ENCODE measurements at regions not wholly inside any gene's neighbourhood (a gene's known extent, or its start where the extent isn't known, plus 50 kb on each side); places are given as distances from the start of the nearest gene placed in this dataset.

GRCh38 chr13:30031488-30031887 lies 181.1 kb upstream of the UBL3 start:
- no peak for DNase-seq (ENCODE audit: low spot score)

GRCh38 chr13:30030141-30030750 lies 179.8 kb upstream of the UBL3 start:
- no peak for DNase-seq (ENCODE audit: low spot score)

DNA sequence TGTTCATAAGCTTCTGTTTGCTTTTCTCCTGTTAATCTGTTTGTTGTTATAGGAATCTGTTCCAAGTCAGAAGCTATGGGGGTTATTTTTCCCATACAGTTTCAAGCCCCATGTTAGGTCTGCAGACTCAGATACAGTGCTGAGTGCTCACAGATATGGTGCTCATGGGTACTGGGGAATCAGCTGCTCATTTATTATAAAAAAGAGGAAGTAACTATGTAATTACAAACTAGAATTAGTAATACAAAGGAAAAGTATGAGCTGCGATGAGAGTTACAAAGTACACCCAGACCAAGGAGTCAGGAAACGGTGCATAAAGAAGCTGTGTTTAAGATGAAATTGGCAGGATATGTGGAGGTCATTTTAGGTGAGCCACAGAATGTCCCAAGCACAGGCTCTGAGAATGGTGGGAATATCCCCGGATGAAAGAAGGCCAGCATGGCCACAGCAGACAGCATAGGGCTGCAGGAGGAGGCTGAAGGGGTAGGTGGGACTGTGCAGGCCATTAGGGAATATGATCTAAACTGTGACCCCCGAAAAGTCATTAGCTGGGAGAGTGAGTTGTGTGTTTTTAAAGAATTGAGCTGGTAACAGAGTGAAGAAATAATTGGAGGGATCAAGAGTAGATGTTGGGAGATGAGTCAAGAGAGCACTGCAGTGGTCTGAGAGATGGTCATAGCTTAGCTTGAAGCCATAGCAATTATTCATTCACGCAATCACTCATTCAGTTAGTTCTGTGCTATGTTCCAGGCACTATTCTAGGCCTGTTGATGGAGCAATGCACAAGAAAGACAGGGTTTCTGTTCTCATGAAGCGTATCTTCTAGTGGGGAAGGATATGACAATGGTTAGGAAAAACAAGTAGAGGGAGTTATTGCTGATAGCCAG lies 177.4 kb upstream of the UBL3 start:
- DNase-seq (ENCODE audit: low spot score) = no peak

DNA sequence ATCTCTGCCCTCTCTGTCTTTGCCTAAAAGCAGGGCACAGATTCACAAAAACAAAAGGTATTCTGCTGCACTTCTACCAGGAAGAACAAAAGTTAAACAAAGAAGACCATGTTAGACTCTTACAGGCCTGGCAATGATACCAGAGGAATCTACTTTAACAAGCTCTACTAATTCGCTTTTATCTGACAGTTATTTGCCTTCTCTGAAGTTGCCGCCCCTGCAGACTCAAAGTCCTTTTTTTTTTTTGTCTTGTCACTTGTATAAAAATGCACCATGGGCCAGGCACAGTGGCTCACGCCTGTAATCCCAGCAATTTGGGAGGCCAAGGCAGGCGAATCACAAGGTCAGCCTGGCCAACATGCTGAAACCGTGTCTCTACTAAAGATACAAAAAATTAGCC lies 176.5 kb upstream of the UBL3 start:
- no peak for DNase-seq (ENCODE audit: low spot score)

DNA sequence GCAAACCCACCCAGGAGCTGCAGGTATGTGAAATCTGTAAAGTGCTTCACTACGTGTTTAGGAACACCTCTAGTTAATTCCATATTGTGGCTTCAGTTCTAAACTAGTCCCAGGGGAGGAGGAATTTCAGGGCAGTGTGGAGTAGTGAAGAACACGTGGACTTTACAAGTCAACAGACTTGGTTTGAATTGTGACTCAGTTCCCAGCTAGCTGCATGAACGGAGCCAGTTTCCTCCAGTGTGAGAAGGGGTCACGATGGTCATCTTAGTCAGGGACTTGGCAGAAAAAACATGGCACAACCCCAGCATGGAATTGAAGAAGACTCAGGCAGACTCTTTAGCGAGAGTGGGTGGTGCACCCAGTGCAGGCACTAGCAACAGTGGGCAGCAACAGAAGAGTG lies 175.7 kb upstream of the UBL3 start:
- no peak for DNase-seq (ENCODE audit: low spot score)

- DNase-seq (ENCODE audit: low spot score) = no peak
These were observed 174.9 kb upstream of the UBL3 start for GRCh38 chr13:30025351-30025750.

DNA sequence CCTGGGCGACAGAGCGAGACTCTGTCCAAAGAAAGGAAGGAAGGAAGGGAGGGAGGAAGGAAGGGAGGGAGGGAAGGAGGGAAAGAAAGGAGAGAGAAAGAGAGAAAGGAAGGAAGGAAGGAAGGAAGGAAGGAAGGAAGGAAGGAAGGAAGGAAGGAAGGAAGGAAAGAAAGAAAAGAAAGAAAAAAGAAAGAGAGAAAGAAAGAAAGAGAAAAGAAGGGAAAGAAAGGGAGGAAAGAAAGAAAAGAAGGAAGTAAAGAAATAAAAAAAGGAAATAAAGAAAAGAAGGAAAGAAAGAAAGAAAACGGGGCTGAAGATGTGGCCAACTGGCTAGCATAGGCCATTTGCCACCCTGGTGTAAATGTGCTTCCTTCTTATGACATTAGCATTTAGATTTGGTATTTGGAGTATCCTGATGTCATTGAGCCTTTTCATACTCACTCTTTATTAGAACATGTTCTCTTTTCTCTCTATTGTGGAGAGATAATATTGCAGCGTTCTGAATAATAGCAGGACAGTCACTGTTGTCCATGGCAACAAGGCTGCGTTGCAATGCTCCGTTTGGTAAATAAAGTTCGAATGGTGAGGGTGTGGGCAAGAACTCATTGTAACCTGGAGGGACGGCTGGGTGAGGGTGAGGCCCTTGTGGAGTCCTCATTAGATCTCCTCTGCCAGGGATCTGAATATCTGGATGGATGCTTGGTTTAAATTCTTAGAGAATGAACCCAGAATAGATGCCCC lies 173.9 kb upstream of the UBL3 start:
- no peak for DNase-seq (ENCODE audit: low spot score)

- no peak for DNase-seq (ENCODE audit: low spot score)
These were observed 172.9 kb upstream of the UBL3 start for GRCh38 chr13:30023196-30023895.

GRCh38 chr13:30022796-30023195 lies 172.4 kb upstream of the UBL3 start:
- DNase-seq (ENCODE audit: low spot score) = peak; percentile 58

DNA sequence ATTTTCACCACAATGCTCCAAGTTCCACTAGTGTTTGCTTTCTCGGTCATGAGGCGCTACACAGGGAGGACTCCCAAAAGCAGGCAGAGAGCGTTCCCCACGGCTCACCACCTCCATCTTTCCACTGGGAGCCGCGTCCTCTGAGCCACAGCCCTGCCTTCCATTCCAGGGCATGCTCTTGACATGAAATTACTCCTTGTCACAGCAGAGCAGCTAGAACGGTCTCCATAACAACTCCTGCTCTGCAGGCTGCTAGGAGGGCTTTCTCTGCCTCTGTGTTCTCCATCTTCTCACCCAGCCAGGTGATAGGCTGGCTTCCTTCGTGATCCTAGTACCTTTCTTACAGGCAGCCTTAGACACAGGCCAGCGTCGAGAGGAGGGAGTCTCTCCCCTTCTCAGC lies 171.8 kb upstream of the UBL3 start:
- DNase-seq (ENCODE audit: low spot score) = no peak

DNA sequence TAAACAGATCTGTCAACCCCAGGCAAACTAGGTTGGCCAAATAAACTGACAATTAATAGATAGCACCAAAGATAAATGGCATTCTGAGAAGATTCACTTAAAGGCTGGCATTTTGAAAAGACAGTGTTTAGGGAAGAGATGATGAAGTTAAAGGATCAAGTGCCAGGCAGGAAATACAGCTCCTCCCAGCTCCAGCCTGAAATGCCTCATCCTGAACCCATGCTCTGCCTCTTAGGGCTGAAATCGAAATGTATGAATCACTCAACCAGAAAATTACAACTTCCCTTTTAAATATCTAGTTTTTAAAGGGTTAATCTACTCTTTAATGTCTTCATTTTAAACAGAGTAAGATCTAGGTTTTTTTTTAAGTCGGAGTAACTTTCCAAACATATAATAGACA lies 171.2 kb upstream of the UBL3 start:
- DNase-seq (ENCODE audit: low spot score) = no peak

- no peak for DNase-seq (ENCODE audit: low spot score)
These were observed 170.4 kb upstream of the UBL3 start for GRCh38 chr13:30020726-30021312.

DNA sequence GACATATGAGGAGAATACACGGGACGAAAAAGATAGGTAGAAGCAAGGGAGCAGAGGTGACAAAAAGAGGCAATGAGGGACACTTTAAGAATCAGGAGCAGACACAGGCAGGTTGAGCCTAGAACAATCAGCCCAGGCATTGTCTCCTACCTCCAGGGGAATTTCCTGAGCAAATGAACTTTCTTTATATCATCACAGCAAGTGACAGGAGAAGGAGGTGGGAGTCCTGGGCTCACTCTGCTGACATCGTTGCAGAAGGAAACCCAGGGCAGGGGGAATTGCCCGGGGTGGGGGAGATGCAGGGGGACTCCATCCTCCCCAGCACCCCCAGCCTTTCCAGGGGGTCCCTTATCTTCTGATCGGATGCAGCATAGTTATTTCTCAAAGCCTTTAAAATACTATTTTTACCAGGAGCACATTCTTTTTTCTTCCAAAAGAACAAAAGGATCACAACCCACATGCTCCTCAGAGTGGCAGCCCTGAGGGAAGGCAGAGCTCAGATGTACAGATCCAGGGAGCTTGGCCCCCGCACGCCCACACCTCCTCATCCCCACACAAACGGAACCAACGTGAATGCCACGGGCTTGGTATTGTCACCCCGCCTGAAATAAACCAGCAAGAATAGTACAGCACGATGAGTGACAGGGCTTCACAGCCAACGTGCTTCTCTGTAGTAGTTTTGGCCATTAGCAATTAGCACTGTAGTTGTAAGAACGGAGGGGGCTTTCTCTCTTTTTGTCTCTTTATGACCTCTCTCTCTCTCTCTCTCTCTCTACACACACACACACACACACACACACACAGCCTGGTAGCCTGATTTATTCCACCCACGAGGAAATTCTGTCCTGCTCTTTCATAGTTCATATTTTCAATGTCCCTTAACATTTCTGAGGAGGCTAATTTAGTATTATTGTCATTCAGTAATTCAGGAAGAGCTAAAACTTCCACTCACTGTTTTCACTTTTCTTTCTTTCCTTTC lies 169.5 kb upstream of the UBL3 start:
- DNase-seq (ENCODE audit: low spot score) = no peak

GRCh38 chr13:30017880-30018279 lies 167.5 kb upstream of the UBL3 start:
- no peak for DNase-seq (ENCODE audit: low spot score)

- DNase-seq (ENCODE audit: low spot score) = no peak
These were observed 166.0 kb upstream of the UBL3 start for GRCh38 chr13:30016398-30016797.

GRCh38 chr13:30009411-30009810 lies 159.0 kb upstream of the UBL3 start:
- no peak for DNase-seq (ENCODE audit: low spot score)

- DNase-seq (ENCODE audit: low spot score) = no peak
These were observed 155.8 kb upstream of the UBL3 start for GRCh38 chr13:30006246-30006645.

GRCh38 chr13:30004204-30004603 lies 153.8 kb upstream of the UBL3 start:
- no peak for DNase-seq (ENCODE audit: low spot score)

DNA sequence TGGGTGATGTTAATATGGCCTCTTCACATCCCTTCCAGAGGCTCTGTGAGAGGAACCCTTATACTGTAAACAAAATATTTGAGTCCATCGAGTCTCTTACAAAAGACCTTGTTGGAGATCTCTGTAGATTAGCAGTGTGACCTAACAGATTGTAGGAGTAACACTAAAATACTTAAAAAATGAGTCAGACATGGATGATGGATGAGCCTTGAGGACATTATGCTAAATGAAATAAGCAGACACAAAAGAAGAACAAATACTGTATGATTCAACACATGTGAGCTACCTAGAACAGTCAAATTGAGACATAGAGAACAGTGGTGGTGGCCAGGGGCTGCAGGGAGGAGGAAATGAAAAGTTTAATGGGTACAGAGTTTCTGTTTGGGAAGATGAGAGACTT lies 152.2 kb upstream of the UBL3 start:
- DNase-seq (ENCODE audit: low spot score) = no peak

- no peak for DNase-seq (ENCODE audit: low spot score)
These were observed 150.0 kb upstream of the UBL3 start for GRCh38 chr13:30000370-30000765.
